Hepatic stellate cell (primary cell): ENCODE measurements at regions not wholly inside any gene's neighbourhood (a gene's known extent, or its start where the extent isn't known, plus 50 kb on each side); places are given as distances from the start of the nearest gene placed in this dataset.
"Not testable (repeated sequence)": the region's sequence is repeated elsewhere in the genome, so short reads cannot be mapped to it uniquely, and the experiment has no call there.

Experiments used
- DNase-seq: peaks from one replicate; pipeline ENCODE4 v3.0.0; 2011; ENCODE audit warnings: low spot score

- no peak for DNase-seq
Observed at GRCh38 chr6:74953708-74954107, 252.1 kb downstream of the COL12A1 start.

DNA sequence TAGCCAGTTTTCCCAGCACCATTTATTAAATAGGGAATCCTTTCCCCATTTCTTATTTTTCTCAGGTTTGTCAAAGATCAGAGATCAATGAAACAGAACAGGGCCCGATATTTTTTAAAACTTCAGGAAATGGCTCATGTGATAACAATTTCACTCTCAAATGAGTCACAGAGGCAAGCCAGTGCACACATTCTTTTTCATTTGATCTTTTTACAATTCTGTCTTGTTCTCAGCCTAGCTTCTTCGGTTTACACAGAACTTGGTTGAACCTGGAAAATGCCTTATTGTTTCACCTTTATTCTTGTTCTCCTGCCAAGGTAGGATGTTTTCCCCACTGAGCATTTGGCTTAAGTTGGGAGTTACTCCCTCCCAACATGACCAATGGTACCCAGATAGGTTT, 258.9 kb downstream of the COL12A1 start:
- peak; percentile 16 for DNase-seq

DNA sequence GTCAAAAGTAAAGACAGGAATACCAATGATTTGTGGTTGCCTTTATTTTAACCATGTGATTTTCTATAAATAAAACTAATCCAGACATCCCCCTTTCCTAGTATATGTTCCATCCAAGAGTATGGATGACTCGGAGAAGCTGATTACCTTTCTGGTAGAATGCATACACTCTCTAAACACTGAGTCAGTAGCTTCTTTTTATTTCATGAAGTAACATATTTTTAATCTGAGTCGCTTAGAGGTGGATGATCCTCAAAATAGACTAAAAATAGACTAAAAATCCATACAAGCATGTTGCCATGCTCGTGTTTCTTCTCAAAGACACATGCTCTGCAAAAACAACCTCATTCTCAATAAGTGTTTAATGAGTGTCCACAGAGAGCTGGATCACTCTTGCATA, 263.7 kb downstream of the COL12A1 start:
- no peak for DNase-seq

DNA sequence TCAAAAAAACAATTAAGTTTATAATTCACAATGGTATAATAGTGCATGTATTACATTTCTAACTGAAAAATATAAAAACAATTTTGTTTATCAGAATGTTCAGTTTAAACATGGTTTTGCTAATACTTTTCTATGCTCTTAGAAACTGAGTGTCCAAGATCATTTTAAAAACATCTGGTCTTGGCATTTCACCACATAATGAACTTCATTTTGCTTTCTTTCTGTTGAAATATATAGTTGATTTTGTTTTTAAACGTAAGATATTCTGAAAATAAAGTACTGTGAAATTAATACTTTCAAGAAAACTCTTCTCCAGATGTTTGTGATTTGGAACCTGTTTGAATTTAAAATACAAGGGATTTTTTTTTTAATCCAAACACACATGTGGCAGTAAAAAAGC, 264.4 kb downstream of the COL12A1 start:
- no peak for DNase-seq

DNA sequence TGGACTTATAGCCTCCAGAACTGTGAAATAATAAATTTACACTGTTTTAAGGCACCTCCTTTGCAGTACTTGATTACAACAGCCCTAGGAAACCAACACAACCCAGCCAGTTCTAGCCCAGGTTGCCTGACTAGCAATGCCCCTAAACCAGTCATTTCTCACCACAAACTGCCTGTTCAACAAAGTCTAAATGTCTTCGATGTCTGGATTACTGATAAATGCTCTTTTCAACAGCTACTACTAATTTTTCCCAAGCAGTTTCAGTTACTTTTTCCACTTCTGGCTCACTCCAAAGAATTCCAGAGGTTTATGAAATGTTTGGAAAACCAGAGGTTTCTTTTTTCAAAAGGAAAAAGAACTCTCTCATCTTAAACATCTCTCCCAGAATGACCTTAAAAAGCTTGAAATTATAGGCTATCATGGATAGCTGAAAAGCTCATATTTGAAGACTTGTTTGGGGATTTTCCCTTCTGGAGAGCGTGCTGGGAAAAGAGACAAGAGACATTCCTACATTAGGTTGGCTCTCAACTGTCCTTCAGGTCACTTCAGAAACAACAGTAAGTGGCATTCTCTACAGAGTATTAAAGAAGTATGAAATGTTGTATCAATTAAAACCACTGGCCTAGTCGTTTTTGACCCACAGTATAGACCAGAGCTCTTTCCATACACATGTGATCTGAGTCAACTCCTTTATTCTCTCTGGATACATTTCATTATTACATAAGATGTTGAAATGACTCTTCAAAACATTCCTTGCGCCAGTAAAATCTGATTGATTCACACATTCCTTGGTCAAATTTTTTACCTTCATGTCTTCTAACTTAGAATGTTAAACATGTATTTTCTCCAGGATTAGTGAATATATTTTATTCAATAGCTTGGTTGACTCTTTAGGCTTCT, 265.9 kb downstream of the COL12A1 start:
- no peak for DNase-seq

DNA sequence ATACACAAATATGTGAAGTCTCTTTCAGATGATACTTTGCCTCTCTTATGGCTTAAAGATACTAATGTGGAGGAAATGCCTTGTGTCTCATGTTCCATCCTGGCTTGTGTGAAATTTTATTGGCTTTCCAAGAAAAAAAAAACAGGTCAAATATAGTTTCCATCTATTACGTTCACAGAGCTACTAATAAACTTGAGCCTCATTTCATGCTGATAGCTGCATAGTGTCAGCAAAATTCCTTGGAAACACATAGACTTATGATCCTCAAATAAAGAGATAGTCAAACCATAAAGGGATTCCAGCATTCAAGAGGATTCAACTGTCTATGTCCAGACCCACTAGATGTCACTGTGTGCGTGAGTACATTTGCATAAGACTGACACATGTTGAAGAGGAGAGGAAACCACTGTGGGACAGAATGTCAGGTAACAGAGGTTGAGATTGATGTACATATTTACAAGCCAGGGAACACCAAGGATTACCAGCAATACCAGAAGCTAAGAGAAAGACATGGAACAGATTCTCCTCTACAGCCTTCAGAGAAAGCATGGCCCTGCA, 266.6 kb downstream of the COL12A1 start:
- no peak for DNase-seq

- no peak for DNase-seq
Observed at GRCh38 chr6:74937936-74938335, 267.9 kb downstream of the COL12A1 start.

DNA sequence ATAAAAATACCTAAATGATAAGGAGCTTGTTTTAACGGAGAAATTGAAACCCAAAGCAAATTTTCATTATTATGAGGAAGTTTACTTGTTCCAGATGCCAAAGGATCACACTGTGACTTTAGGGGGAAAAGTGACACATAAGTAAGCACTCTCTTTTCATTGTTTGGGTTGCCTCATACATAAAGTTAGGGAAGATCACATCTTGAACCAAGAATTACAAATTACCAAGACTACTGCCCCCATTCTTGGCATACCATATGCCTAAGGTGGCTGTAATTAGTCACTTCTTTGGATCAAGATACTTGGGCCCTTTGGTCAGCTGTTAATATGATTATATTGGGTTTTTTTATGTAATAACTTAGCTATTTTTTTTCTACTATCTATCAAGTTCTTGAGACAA, 269.0 kb downstream of the COL12A1 start:
- no peak for DNase-seq

DNA sequence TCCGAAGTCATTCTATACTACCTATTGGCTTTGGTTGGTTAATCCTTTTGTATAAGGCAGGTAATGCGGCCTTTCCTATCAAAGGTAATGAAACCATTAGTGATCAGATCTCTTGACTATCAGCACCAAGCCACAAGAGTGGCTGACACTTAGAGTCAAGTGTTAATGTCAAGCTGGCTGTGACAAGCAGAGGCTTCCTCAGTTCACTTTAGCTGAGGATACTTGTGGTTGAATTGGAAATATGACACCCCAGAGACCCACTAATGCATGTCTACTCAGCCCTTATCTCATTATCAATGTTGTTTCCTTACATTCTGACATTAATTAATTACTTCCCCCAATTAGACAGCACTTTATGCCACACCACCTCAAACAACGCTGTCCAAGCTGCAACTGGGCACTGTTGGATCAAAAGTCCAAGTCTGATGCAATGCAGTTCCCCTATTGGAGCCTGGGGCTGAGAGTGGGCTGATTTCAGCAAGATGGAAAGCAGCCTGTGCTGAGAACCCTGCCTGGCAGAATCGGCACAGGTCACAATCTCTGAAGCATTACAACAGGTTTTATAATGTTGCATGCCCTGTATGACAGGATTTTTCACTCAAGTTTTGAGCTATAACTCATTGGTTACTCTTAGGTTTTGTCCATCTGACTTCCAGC, 273.5 kb downstream of the COL12A1 start:
- DNase-seq: no peak

DNA sequence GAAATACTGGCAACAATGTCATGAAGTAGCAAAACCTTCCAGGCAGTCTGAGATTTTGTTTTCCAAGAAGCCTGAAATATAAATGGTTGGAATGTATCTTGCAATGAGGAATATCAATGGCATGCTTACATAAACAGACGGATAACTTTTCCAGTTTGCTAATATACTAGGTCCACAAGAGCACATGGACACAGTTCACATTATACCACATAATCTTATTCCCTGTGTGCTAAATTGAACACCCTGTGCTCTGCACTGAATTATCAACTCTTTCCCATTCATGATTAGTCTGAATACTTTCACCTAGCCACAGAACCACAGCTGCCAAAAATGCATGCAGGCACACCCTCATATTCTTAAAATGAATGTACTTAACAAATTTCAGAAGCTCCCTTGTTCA, 274.3 kb downstream of the COL12A1 start:
- DNase-seq: peak; percentile 26

DNA sequence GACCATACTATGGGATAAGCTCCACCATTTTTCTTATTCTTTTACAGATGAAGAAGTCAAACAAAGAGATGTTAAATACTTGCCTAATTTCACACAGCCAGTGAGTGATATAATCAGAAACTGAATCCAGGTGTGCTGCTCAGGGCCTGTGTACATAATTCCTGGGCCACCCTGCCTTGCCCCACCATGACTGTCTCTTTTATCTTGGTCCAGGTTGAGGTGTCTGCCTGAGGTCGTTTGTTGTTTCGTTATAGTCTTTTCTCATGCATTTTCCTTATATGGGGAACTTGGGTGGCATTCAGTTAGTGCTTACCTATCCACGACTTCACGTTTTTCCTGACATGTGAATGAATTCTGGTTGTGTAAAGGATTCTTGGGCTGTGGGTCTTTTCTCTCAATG, 277.6 kb downstream of the COL12A1 start:
- DNase-seq: no peak

DNA sequence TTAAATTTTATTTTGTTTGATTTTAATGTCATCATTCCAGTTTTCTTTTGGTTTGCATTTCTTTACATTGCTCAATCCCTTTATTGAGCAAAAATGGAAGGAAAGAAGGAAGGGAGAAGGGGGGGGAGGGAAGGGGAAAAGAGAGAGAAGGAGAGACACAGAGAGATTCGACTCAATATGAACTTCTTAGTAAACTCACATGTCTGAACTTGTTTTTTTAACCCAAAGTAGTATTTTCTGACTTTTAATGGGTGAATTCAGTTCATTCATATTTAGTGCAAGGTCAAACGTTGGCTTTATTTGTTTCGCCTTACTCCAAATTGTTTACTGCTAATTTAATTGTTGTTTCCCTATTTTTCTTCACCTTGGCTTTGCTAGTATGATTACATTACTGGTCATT, 278.6 kb downstream of the COL12A1 start:
- no peak for DNase-seq

DNA sequence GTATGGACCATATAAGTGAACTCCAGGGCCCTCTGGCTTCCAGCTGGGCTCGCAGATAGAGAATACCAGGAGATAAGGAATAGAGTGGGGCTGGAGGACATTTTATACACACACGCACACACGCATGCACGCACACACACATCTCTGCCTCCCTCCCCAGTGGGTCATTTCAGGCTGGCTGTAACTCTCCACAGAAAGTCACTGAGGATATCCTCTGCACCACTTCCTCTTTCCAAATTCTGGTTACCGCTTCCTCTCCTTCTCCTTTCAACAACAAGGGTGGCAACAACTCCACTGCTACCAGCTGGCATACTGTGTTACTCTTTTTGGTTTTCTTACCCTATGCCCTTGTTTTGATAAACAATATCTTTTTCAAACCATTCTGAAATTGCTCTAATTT, 280.2 kb downstream of the COL12A1 start:
- no peak for DNase-seq

- no peak for DNase-seq
Observed at GRCh38 chr6:74914888-74915287, 291.0 kb downstream of the COL12A1 start.

DNA sequence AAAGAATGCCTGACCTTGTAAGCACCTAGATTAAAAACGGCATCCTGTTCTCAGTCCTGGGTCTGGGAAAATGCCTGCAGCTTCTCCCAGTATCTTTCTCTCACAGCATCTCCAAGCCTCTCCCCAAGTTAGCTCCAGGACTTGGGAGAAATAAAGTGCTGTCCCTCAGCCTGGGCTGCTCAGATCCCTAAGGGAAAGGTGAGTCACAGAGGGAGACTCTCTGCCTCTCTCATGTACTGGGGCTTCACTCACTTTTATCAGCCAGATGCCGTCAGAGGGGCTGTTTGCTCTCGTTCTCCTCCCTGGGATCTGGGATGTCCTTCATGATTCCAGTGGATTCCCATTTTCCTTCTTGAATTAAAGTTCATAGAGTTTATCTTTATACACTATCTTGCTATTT, 293.6 kb downstream of the COL12A1 start:
- no peak for DNase-seq

GRCh38 chr6:74902846-74903245, 303.0 kb downstream of the COL12A1 start:
- DNase-seq: no peak

- no peak for DNase-seq
Observed at GRCh38 chr6:74902089-74902488, 303.8 kb downstream of the COL12A1 start.

- DNase-seq: no peak
Observed at GRCh38 chr6:74901576-74901975, 304.3 kb downstream of the COL12A1 start.

- DNase-seq: no peak
Observed at GRCh38 chr6:74899416-74899815, 306.4 kb downstream of the COL12A1 start.

DNA sequence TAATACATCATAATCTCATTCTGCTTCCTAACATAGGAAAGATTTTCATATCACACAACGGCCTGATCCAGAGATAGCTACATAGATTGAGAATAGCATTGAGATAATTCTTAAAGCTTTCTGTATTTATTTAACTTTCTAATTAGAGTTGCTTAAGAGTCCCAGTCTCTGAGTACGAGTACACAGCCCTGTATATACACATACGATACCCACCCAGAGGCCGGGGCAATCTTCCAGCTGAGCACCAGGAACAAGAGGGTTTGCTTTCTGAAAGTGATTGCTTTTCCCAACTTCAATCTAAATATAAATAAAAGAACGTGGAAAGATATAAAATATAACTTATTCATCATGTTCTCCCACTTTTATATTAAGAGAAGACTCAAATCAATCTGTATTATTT, 313.8 kb downstream of the COL12A1 start:
- DNase-seq: no peak

DNA sequence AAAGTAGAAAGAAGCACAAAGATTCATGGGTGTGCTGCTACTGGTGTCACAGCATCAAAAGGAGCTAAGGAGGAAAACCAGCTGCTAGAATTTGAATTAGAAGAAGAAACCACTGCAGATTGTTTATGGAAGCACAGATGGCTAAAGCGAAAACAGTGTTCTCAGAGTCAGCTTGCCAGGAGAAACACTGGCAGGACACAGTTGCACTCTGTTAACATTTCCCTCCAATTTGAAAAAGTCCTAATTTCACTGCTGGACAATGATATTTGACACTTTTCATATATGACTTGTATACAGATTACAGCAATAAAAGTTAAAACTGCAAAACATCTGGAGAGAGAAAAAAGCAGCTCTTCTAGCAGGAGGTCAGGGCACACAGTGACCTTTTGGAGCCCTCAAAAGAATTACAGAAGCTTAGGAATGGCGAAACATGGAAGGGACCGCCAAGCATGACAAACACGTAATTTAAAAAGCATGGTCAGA, 314.5 kb downstream of the COL12A1 start:
- no peak for DNase-seq

DNA sequence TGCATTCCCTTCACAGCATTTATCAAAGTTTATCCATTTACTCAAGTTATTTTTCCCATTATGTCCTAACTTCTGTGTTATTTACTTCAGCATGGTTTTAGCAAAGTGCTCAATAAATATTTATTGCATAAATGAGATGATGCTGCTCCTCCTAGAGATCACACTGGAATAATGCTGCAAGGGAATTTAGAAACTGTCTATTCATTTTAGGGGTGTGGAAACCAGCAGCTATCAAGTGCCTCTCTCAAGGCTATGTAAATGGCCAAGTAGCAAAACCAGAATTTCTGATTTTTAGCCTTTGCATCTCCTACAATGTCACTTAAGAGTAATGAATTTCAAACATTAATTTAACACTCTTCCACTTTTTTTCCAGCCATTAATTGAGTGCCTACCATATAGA, 316.2 kb downstream of the COL12A1 start:
- no peak for DNase-seq

GRCh38 chr6:74888741-74889140, 317.1 kb downstream of the COL12A1 start:
- not testable (repeated sequence) for DNase-seq
